HG03432 (cell line): ENCODE measurements at regions not wholly inside any gene's neighbourhood (a gene's known extent, or its start where the extent isn't known, plus 50 kb on each side); places are given as distances from the start of the nearest gene placed in this dataset.
"Not testable (repeated sequence)": the region's sequence is repeated elsewhere in the genome, so short reads cannot be mapped to it uniquely, and the experiment has no call there.

Experiments used
- ATAC-seq: cut with Tn5 transposase; IDR thresholded peaks from one replicate; pipeline ENCODE4 v1.9.1; 2021; ENCODE audit warnings: mild to moderate bottlenecking, moderate library complexity; ENCODE audit not compliant: unreplicated experiment

DNA sequence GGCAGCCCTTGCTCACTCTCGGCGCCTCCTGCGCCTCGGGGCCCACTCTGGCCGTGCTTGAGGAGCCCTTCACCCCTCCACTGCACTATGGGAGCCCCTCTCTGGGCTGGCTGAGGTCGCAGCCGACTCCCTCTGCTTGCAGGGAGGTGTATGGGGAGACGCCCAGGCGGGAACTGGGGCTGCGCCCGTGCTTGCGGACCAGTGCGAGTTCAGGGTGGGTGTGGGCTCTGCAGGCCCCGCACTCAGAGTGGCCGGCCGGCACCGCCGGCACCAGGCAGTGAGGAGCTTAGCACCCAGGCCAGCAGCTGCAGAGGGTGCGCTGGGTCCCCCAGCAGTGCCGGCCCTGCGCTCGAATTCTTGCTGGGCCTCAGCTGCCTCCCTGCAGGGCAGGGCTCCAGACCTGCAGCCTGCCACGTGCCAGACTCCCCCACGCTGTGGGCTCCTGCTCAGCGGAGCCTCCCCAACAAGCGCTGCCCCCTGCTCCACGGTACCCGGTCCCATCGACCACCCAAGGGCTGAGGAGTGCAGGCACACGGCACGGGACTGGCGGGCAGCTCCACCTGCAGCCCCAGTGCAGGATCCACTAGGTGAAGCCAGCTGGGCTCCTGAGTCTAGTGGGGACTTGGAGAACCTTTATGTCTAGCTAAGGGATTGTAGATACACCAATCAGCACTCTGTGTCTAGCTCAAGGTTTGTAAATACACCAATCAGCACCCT, 54.0 kb upstream of the WWC2 start:
- not testable (repeated sequence) for ATAC-seq

DNA sequence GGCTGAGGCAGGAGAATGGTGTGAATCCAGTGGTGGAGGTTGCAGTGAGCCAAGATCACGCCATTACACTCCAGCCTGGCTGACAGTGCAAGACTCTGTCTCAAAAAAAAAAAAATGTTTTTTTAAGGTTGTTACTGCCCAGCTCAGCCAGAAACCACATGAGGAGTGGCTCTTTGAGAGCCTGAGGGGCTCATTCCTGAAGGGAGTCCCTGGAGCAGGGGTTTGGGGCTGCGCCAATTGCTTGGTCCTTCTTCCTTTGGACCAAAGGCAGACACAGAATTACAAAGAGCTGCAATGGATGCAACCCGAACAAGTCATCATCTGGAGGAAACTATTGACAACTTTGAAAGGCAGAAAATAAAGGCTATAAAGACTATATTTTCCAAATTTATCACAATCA, 60.6 kb upstream of the WWC2 start:
- no peak for ATAC-seq

GRCh38 chr4:183035726-183036415, 63.2 kb upstream of the WWC2 start:
- ATAC-seq: no peak

GRCh38 chr4:183035256-183035655, 63.8 kb upstream of the WWC2 start:
- no peak for ATAC-seq

- ATAC-seq: no peak
Observed at GRCh38 chr4:183030823-183031222, 68.2 kb upstream of the WWC2 start.

DNA sequence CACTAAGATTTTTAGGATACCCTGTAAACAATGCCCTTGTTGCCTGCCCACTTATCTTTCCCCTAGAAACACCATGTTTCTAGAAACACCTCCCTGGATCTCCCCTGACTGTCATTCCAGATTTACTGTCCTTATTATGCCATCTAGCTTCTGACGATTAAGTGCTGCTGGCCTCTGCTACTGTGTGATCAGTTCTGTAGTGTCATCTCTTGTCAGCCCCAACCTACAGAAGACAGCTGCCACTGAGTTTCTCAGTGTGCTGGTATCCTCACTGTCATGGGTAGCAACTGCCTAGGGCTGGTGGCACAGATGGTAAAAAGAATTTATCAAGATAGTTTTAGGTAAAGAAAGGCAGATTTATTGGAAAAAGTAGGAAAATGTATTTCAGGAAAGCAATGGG, 68.7 kb upstream of the WWC2 start:
- ATAC-seq: no peak

DNA sequence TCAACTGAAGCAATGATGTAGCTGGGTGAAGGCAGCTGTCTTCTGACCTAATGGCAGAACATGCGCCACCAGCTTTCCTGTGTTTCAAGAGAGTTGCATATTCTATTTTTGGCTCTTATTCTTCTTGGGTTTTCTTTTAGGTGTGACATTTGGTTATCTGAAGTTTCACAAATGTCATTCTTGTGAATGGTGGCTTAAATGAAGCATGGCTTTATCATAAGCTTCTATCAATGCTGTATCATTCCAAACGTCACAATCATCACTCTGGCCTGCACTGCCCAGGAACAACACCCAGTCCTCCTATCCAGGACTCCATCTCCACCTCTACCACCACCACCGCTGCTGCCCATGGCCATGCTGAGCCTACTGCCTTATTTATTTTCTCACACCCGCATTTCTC, 69.7 kb upstream of the WWC2 start:
- ATAC-seq: no peak

GRCh38 chr4:183026701-183027100, 72.4 kb upstream of the WWC2 start:
- no peak for ATAC-seq

DNA sequence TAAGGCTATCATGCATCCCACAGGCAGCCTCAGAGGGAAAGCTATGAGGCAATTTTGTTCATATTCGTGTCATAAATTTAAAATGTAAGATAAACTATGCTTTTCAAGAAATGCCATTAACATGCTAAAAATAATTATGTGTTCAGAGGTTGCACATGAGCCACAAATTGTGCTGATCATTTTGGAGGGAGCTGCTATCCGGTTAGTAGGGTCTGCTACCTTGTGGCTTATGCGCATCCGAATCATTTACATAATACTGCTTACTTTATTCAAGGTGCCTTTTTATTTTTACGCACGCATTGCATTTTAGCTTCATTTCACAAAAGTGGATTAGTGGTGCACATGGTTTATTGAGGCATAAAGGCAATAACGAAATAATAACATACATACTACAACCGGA, 76.4 kb upstream of the WWC2 start:
- ATAC-seq: no peak

DNA sequence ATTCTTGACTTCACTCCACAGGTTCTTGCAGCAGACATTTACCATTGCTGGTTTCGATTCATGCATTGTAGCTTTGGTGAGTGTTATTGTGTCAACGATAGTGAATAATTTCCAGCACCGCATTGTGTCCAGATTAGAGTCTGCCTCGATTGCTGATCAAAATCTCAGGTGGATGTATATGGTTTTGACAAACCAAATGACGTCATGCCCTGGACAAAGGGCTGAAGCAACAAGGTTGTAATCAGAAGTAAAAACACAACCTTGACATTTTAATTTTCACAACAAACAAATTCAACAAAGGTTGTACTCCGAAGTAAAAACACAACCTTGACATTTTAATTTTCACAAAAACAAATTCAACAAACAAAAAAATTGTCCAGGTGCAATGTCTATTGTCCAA, 81.1 kb upstream of the WWC2 start:
- no peak for ATAC-seq

DNA sequence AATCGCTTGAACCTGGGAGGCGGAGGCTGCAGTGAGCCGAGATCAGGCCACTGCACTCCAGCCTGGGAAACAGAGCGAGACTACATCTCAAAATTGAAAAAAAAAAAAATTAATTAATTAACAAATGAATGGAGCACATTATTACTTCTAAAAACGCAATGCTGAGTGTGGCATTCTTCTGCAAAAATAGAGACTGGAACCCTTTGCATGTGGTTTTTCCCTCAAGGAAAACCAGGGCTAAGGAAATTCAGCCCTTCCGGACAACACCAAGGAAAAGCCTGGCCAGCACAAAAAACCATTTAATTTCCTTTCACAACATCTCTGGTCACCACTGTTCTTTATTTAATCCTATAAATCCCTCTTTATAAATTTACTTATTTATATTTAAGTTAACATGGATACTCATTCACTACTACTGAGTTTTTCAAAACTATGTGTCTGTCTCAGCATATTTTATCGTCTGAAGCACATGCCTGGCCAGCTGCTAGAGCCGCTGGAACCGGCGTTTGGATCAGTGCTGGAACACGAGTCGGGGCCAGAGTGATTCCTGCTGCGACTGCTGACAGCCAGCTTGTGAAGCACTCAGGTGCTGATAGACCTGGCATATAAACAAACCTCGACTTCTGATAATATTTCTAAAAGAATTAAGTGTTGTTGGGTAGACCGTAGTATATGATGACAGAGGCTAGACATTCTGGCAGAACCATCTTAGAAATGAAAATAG, 84.5 kb upstream of the WWC2 start:
- no peak for ATAC-seq

- no peak for ATAC-seq
Observed at GRCh38 chr4:183013730-183014002, 85.4 kb upstream of the WWC2 start.

DNA sequence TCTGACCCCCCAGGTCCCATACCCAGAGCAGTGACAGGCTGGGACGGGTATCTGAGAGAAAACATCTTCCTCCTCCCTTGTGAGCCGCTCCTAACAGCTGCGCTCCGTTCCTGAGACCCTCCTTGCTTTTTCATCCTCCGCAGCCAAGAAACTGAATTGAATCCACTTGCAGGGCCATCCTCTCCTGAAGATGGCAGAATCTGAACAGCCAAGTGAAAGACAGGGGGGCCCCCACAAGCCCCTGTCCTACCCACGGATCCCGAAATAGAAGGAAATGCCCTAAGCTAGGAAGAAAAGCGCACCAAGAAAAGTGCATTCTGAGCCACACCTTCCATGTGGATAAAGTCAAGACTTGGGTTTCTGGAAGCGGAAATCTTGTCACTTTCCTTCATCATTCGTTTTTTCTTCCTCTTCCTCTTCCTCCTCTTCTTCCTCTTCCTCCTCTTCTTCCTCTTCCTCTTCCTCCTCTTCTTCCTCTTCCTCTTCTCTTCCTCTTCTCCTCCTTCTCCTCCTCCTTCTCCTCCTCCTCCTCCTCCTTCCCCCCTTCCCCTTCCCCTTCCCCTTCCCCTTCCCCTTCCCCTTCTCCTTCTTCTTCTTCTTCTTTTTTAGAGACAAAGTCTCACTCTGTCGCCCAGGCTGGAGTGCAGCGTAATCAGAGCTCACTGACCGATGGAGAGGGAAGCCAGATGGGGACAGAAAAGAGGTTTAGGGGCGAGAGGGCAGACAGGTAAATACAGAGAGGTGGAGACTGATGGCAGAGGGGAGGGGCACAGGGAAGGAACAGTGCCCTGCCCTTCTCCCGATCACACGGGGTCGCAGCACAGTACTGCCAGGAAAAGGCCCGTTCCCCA, 86.0 kb upstream of the WWC2 start:
- no peak for ATAC-seq

- ATAC-seq: no peak
Observed at GRCh38 chr4:183011213-183011907, 87.7 kb upstream of the WWC2 start.

GRCh38 chr4:183008492-183008891, 90.6 kb upstream of the WWC2 start:
- no peak for ATAC-seq

DNA sequence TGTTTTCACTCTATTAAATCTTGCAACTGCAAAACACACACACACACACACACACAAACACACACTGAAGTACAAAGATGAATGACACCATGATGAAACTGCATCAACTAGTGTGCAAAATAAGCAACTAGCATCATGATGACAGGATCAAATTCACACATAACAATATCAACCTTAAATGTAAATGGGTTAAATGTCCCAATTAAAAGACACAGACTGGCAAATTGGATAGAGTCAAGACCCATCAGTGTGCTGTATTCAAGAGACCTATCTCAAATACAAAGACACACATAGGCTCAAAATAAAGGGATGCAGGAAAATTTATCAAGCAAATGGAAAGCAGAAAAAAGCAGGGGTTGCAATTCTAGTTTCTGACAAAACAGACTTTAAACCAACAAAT, 87.2 kb upstream of the DCTD start:
- not testable (repeated sequence) for ATAC-seq

- ATAC-seq: no peak
Observed at GRCh38 chr4:182994171-182994570, 77.0 kb upstream of the DCTD start.

DNA sequence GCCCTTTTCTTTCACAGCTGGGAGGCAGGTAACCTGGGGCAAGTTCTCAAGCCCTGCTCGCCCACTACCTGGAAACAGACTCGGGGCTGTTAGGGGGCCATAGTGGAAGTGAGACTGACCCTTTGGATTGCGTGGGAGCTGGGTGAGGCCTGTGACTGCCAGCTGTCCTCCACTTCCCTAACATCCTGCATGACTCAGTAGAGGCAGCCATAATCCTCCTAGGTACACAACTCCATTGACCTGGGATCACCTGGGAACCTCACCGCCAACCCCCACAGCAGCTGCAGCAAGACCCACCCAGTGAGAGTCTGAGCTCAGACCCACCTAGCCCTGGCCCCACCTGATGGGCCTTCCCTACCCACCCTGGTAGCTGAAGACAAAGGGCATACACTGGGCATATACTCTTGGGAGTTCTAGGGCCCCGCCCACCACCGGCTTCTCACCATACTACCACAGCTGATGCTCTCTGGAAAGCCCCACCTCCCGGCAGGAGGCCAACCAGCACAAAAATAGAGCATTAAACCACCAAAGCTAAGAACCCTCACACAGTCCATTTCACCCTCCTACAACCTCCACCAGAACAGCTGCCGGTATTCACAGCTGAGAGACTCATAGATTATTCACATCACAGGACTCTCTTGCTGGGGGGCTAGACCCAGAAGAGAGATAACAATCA, 61.1 kb upstream of the DCTD start:
- ATAC-seq: peak; percentile 75

DNA sequence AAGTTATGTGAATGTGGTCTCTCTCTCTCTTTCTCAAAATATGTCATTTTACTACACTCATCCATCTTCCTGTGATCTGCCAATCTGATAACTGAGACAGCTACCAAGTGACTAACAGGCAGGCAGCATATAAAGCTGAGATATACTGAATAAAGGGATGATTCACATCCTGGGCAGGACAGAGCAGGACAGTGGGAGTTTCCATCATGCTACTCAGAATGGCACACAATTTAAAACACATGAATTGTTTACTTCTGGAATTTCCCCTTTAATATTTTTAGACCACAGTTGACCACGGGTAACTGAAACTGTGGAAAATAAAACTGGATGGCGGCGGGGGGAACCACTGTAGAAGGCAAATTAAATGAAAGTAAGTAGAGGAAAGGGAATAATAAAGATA, 58.6 kb upstream of the DCTD start:
- ATAC-seq: peak; percentile 72

- no peak for ATAC-seq
Observed at GRCh38 chr4:182973941-182974340, 56.8 kb upstream of the DCTD start.
